SK-N-MC (cell line): ENCODE measurements at regions not wholly inside any gene's neighbourhood (a gene's known extent, or its start where the extent isn't known, plus 50 kb on each side); places are given as distances from the start of the nearest gene placed in this dataset.

Experiments used
- EZH2 ChIP-seq: fragments of 200-600 bp; sonication (generic); IDR thresholded peaks from one replicate; pipeline ENCODE4 v1.6.1; 2017; ENCODE audit warnings: antibody characterized with exemption
- FOXP2 ChIP-seq: optimal IDR thresholded peaks from 2 replicates; pipeline ENCODE3; 2011; ENCODE audit warnings: mild to moderate bottlenecking, moderate library complexity; ENCODE audit not compliant: insufficient read depth; ENCODE audit errors: extremely low read length, control extremely low read depth
- POLR2AphosphoS5 ChIP-seq: IDR thresholded peaks from 2 replicates; pipeline ENCODE4 v1.6.1; 2012; ENCODE audit warnings: mild to moderate bottlenecking, low read depth, low read length, borderline replicate concordance

- no peak for TF ChIP-seq EZH2
- no peak for TF ChIP-seq POLR2AphosphoS5
- TF ChIP-seq FOXP2: no peak
These were observed 177.4 kb upstream of the SGK1 start for GRCh38 chr6:134495203-134495889.
